RWPE1 (cell line): ENCODE measurements at regions not wholly inside any gene's neighbourhood (a gene's known extent, or its start where the extent isn't known, plus 50 kb on each side); places are given as distances from the start of the nearest gene placed in this dataset.
A peak's percentile ranks its signal among the peaks of the same experiment; 100 is the strongest.

Source experiments
- CTCF ChIA-PET: fragments of 350-600 bp; sonication (Branson Sonifier 250); formaldehyde crosslinking; extraction: SDS; loops from one replicate; lab custom pipeline; 2021; lab: Yijun Ruan, JAX
- POLR2A ChIA-PET: fragments of 400-600 bp; formaldehyde crosslinking; extraction: SDS; loops from one replicate; lab custom pipeline; 2020; ENCODE audit warnings: antibody characterized with exemption; ENCODE audit not compliant: low non-redundant PET; lab: Yijun Ruan, JAX
- DNase-seq: peaks from one replicate; pipeline ENCODE4 v3.0.0; 2012; ENCODE audit warnings: low spot score
- H3K27ac ChIP-seq: fragments of 450-650 bp; 2 replicates; pipeline ENCODE4 v1.5.1; 2017
- TF ChIP-seq, protein P1 (sequence below): fragments of 450-650 bp; conservative IDR thresholded peaks from 2 replicates; pipeline ENCODE4 v1.5.1; 2017; ENCODE audit warnings: low read depth, mild to moderate bottlenecking

DNA sequence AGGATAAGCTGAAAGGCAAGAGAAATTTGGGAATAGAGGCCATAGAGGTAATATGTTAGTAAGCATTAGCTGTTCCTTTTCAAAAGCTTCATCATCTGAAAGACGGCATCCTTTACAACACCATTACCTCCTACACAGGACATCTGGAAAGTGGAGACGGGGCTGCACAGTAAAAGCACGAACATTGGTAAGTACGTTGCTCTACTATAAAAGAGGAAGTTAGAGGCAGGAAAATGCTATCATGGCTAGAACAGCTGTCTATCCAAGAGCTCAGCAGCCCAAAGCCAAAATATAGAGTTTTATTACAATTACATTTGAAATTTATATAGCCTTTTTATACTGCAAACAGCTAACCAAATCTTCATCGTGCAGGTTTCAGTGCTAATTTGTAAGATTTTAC lies 172.3 kb upstream of the GRIP1 start:
- no peak for DNase-seq
- POLR2A ChIA-PET: no interaction called here
- CTCF ChIA-PET: interaction anchor here (0.7 kb wide), 1 partner anchor 165 kb away, joined by 3 read pairs; no protein-coding TSS in a partner anchor
- TF ChIP-seq, protein P1, sequence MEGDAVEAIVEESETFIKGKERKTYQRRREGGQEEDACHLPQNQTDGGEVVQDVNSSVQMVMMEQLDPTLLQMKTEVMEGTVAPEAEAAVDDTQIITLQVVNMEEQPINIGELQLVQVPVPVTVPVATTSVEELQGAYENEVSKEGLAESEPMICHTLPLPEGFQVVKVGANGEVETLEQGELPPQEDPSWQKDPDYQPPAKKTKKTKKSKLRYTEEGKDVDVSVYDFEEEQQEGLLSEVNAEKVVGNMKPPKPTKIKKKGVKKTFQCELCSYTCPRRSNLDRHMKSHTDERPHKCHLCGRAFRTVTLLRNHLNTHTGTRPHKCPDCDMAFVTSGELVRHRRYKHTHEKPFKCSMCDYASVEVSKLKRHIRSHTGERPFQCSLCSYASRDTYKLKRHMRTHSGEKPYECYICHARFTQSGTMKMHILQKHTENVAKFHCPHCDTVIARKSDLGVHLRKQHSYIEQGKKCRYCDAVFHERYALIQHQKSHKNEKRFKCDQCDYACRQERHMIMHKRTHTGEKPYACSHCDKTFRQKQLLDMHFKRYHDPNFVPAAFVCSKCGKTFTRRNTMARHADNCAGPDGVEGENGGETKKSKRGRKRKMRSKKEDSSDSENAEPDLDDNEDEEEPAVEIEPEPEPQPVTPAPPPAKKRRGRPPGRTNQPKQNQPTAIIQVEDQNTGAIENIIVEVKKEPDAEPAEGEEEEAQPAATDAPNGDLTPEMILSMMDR: no peak
- no peak overlapping the region for H3K27ac ChIP-seq

DNA sequence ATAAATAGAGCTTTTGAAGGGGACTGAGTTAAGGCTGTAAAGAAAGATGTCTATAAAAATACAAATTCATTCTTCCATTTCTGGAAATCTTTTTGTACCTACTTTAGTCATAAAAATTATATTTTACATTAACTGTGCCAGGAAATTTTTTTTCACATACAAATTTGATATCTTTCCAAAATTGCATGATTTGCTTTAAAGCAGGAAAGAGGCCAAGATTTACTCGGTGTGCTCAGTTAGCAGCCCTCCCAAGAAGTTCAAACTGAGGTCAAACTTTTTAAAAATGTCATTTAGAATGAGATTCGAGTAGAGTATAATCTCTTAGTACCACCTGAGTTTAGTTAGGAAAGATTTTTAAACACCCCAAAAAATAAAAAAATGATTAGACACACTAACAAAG lies 173.2 kb upstream of the GRIP1 start:
- CTCF ChIA-PET: interaction anchor here (1.4 kb wide), 1 partner anchor 9 kb away, joined by 4 read pairs; no protein-coding TSS in a partner anchor
- POLR2A ChIA-PET: no interaction called here
- TF ChIP-seq, protein P1: no peak
- DNase-seq: no peak
- no peak overlapping the region for H3K27ac ChIP-seq

DNA sequence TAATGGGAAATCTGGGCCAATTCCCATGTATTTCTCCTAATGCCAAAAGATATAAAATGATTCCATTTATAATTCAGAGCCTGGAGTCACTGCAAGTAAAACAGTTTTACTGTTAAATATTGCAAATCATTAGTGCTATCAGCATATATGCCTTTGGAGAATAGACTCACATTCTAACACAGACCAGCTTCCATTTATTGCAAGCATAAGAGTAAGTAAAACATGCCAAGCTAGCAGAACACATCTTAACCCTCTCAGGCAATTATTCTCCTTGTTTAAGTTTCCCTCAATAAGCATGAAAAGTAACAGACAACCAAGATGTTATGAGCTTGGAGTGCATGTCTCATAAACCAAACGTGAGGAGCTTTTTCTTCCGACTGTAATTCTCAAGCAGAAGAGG lies 173.9 kb upstream of the GRIP1 start:
- ChIA-PET POLR2A (no interaction called here), CTCF (interaction anchor here (1.4 kb wide), 1 partner anchor 8 kb away, joined by 4 read pairs; no protein-coding TSS in a partner anchor)
- no peak overlapping the region for H3K27ac ChIP-seq
- TF ChIP-seq, protein P1: no peak
- DNase-seq: no peak

DNA sequence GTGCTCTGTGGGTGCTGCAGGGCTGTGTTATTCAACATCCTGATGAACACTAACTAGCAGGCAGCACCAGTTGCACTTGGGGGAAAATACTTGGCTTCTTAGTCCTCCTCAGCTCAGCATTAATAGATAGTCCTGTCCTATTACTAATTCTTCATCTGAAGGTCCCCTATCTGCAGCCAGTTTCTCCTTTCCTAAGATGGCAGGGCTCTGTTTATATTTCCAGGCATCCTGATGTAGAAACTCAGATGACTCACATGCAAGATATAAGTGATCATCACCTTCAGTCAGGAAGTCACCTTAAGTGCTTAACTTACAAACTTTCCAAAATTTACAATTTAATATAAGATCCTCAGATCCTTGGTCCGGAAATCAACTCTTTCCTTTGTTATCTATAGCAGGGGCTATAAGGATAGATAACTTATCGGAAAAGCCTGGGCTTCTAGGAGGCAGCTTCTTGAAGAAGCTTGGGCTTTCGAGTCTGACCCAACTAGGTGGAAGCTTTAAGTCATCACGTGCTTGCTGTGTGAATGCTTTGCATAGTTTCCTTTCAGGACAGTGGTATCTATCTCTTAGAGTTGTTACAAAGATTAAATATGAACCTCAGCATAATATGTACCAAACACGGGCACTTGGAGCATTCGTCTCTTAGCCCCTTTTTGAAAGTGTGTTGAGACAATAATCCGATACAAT lies 181.0 kb upstream of the GRIP1 start:
- DNase-seq: no peak
- TF ChIP-seq, protein P1: no peak
- no peak overlapping the region for H3K27ac ChIP-seq
- CTCF ChIA-PET: interaction anchor here (0.6 to 1.4 kb wide), 4 partner anchors 18 to 1970 kb away, joined by 3 to 12 read pairs (median 5); no protein-coding TSS in a partner anchor
- POLR2A ChIA-PET: no interaction called here

DNA sequence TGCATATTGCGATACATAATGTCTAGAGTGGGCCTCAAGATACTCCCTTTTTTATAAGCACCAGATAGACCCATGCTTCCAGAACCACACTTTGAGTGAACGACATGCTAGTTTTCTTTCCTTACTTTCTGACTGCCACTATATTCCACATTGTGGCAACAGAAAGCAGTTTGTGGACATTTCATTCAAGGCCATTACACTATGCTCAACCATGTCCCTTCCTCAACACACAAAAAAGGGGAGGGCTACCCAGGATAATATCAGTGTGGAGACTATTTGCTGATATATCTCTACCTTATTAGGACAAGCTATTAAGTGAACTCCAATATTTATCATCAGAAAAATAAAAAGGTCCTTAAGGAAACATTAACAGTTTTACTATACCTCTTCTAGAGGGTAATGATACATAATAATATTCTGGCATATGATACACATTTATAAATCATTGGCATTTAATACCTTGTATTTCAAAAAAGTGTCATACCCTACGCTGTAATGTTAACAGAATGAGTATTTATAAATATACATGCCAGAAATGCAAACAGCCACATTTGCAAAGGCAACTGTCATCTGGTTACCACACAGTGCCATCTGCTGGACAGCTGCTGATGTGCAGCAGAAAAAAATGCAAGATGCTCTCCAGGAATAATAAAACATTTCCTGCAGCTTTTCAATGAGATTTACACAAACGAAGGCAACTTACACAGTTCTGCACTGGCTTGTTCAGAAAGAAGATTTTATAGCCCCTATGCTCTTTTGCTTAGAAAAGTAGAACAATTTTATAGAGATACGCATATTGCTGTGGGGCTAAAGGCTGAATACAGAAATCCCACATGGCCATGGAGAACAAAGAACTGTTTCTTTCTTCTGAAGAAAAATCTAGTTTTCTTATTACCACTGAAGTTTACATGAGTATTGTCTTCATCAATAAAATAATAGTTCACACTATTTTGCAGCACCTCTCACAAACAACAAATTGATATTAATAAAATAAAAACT lies 182.2 kb upstream of the GRIP1 start:
- H3K27ac ChIP-seq: no peak overlapping the region
- TF ChIP-seq, protein P1: peak; percentile 95
- ChIA-PET CTCF (interaction anchor here (0.6 to 1.1 kb wide), 10 partner anchors 8 to 543 kb away, joined by 3 to 7 read pairs (median 4); no protein-coding TSS in a partner anchor), POLR2A (no interaction called here)
- DNase-seq: peak; percentile 33

DNA sequence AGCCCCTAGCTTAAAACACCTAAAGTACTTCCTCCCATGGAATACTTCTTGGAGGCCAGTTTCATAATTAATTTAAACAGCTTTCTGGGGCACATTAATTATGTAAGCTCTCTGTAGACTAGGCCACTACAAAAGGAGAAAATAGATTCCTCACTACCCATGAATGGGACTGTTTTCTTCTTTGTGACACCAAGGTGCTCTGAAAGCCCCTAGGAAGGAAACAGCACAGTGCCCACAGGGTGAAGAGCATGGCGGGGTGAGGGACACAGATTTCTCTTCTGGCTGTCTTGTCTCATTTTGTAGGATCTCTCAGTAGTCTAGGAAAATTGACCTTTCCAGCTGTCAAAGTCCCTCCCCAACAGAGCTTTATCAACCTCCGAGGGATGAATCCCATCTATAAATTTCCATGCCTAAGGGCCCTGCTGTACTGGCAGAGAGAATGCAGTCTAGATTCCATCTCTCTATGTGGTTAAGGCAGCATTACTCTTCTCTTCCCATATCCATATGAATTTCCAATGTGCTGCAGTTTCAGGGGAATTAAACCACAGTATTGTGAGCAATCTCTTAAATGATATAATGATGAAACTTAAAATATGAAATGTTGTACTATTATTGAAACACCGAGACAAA lies 183.6 kb upstream of the GRIP1 start:
- H3K27ac ChIP-seq: no peak overlapping the region
- CTCF ChIA-PET: no interaction called here

More for the DNA sequence above, 183.6 kb upstream of the GRIP1 start:
- DNase-seq: no peak
- POLR2A ChIA-PET: no interaction called here
- TF ChIP-seq, protein P1: no peak
